Fibroblast of lung (primary cell): ENCODE measurements at regions not wholly inside any gene's neighbourhood (a gene's known extent, or its start where the extent isn't known, plus 50 kb on each side); places are given as distances from the start of the nearest gene placed in this dataset.

Experiments
- DNase-seq, 2 donors: peaks; one replicate each; pipeline versions ENCODE4 v3.0.0 to v3.0.0-alpha.2; 2010; ENCODE audit warnings: low read depth in 2 of 2
- H2AFZ ChIP-seq: 2 replicates; pipeline ENCODE4 v1.5.1; 2012; ENCODE audit warnings: low read length, control low read depth, inconsistent platforms
- H3K27ac ChIP-seq: 2 replicates; pipeline ENCODE4 v1.5.1; 2011; ENCODE audit warnings: low read length, control low read depth; ENCODE audit not compliant: insufficient read depth
- H3K27me3 ChIP-seq: 2 replicates; pipeline ENCODE4 v1.5.1; 2011; ENCODE audit warnings: mild to moderate bottlenecking, low read length; ENCODE audit not compliant: control insufficient read depth, insufficient read depth
- H3K36me3 ChIP-seq: 2 replicates; pipeline ENCODE4 v1.5.1; 2011; ENCODE audit warnings: low read length; ENCODE audit not compliant: control insufficient read depth, insufficient read depth
- H3K4me1 ChIP-seq: 2 replicates; pipeline ENCODE4 v1.5.1; 2011; ENCODE audit warnings: low read length; ENCODE audit not compliant: control insufficient read depth, insufficient read depth; ENCODE audit errors: extremely low read depth
- H3K4me2 ChIP-seq: 2 replicates; pipeline ENCODE4 v1.5.1; 2011; ENCODE audit warnings: low read length, control low read depth; ENCODE audit not compliant: insufficient read depth; ENCODE audit errors: extremely low read depth
- H3K4me3 ChIP-seq, 4 experiments: fragments of 200-600 bp in 1 of 4; sonication (generic) in 1 of 4; replicated peaks in 1 of 4; 2 replicates each; pipeline ENCODE4 v1.5.1; 2011 to 2016; ENCODE audit warnings: low read length in 4 of 4, low read depth in 3 of 4, mild to moderate bottlenecking in 3 of 4, control low read depth in 2 of 4, inconsistent platforms in 1 of 4, mixed read lengths in 1 of 4; ENCODE audit not compliant: insufficient read depth in 1 of 4; ENCODE audit errors: control extremely low read depth in 1 of 4
- H3K79me2 ChIP-seq: 2 replicates; pipeline ENCODE4 v1.5.1; 2012; ENCODE audit warnings: mild to moderate bottlenecking, low read length, inconsistent platforms; ENCODE audit not compliant: control insufficient read depth, insufficient read depth
- H3K9ac ChIP-seq: 2 replicates; pipeline ENCODE4 v1.5.1; 2011; ENCODE audit warnings: mild to moderate bottlenecking, low read length, control low read depth; ENCODE audit not compliant: insufficient read depth
- H3K9me3 ChIP-seq: 2 replicates; pipeline ENCODE4 v1.5.1; 2012; ENCODE audit warnings: low read depth, low read length; ENCODE audit not compliant: control insufficient read depth, insufficient read depth
- H4K20me1 ChIP-seq: 2 replicates; pipeline ENCODE4 v1.5.1; 2011; ENCODE audit warnings: low read length; ENCODE audit not compliant: control insufficient read depth, insufficient read depth; ENCODE audit errors: extremely low read depth
- EZH2 ChIP-seq: IDR thresholded peaks from 2 replicates; pipeline ENCODE4 v1.5.1; 2012; ENCODE audit warnings: low read length, control low read depth, mild to moderate bottlenecking; ENCODE audit errors: missing control alignments
- TF ChIP-seq, protein P1 (sequence below), 2 donors: IDR thresholded peaks in 1 of 2; conservative IDR thresholded peaks in 1 of 2; 1 replicate in 1 of 2; 2 replicates in 1 of 2; pipeline ENCODE4 v1.5.1; 2011 to 2012; ENCODE audit warnings: low read length in 2 of 2, control low read depth in 1 of 2, inconsistent platforms in 1 of 2, low read depth in 1 of 2, mild to moderate bottlenecking in 1 of 2

DNA sequence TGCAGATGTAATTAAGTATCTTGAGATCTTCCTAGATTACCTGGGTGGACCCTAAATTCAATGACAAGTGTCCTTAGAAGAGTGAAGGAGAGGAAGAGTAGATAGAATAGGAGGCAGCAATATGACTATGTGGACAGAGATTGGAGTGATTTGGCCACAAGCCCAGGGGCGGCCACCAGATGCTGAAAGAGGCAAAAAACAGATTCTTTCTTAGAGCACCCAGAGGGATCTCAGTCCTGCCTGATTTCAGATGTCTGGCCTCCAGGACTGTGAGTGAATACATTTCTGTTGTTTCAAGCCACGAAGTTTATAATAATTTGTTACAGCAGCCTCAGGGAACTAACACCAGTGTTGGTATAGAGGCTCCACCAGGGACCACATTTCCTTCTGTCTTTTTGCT is 67.3 kb downstream of the DACT1 start:
- H3K9ac ChIP-seq, result no peak overlapping the region
- DNase-seq, result peak; percentile 12 to 30
- no peaks in the 10 kb centered on the region for H4K20me1 ChIP-seq
- TF ChIP-seq, protein P1, sequence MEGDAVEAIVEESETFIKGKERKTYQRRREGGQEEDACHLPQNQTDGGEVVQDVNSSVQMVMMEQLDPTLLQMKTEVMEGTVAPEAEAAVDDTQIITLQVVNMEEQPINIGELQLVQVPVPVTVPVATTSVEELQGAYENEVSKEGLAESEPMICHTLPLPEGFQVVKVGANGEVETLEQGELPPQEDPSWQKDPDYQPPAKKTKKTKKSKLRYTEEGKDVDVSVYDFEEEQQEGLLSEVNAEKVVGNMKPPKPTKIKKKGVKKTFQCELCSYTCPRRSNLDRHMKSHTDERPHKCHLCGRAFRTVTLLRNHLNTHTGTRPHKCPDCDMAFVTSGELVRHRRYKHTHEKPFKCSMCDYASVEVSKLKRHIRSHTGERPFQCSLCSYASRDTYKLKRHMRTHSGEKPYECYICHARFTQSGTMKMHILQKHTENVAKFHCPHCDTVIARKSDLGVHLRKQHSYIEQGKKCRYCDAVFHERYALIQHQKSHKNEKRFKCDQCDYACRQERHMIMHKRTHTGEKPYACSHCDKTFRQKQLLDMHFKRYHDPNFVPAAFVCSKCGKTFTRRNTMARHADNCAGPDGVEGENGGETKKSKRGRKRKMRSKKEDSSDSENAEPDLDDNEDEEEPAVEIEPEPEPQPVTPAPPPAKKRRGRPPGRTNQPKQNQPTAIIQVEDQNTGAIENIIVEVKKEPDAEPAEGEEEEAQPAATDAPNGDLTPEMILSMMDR (conservative IDR thresholded peaks at IDR 0.05 in 1 of 2, IDR thresholded peaks at IDR 0.05 in 1 of 2; ENCODE audit: low read depth in 1 of 2, low read length in 2 of 2), result no peak
- TF ChIP-seq EZH2, result no peak
- H3K79me2 ChIP-seq, result no peaks in the 10 kb centered on the region
- no peaks in the 10 kb centered on the region for H3K36me3 ChIP-seq
- no peak overlapping the region for H3K4me3 ChIP-seq
- no peak overlapping the region for H2AFZ ChIP-seq
- no peaks in the 10 kb centered on the region for H3K4me1 ChIP-seq
- no peak overlapping the region for H3K4me2 ChIP-seq
- H3K9me3 ChIP-seq, result no peaks in the 10 kb centered on the region
- H3K27me3 ChIP-seq, result no peaks in the 10 kb centered on the region
- H3K27ac ChIP-seq, result no peak overlapping the region

DNA sequence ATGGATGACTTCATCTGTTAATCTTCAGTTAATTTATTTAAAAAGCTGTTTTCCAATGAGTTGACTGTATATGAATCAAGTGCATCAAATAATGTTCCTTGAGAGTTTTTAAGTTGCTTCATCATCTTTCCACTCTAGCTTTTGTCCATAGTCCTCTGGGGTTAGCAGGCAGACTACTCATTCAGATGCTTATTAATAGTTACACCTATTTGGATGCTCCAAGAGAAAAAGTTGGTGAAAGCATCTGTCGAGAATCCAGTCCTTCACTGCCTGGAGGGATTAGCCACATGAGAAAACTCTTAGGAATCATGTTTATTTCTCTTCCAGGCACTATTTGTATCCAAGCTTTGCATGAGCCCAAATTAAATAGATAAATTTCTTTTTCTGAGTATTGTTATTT is 70.2 kb downstream of the DACT1 start:
- no peaks in the 10 kb centered on the region for H4K20me1 ChIP-seq
- no peaks in the 10 kb centered on the region for H3K79me2 ChIP-seq
- H3K36me3 ChIP-seq, result no peaks in the 10 kb centered on the region
- no peaks in the 10 kb centered on the region for H3K27me3 ChIP-seq
- no peaks in the 10 kb centered on the region for H3K9me3 ChIP-seq
- H3K4me3 ChIP-seq, result no peak overlapping the region
- H3K4me2 ChIP-seq, result no peak overlapping the region
- H3K27ac ChIP-seq, result no peak overlapping the region
- DNase-seq, result no peak
- H3K4me1 ChIP-seq, result no peaks in the 10 kb centered on the region
- no peak for TF ChIP-seq EZH2
- TF ChIP-seq, protein P1 (conservative IDR thresholded peaks at IDR 0.05 in 1 of 2, IDR thresholded peaks at IDR 0.05 in 1 of 2; ENCODE audit: low read depth in 1 of 2, low read length in 2 of 2), result no peak
- no peak overlapping the region for H2AFZ ChIP-seq
- no peak overlapping the region for H3K9ac ChIP-seq

DNA sequence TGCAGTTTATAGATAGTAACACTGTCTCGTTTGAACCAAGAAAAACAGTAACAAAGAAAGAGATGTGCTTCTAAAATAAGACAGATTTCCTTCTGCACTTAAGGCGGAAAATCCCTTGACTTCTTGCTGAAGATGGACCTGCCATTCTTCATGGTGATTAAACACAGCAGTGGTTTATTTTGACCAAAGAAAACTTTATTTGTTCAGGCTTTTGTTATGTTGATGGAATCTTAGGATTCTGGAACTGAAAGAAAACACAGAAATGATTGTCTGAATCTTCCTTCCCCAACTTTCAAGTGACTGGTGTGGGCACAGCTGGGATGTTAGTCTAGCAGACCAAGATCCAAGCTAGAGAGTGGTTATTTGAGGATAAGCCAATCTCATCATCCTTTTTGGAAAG is 72.2 kb downstream of the DACT1 start:
- no peaks in the 10 kb centered on the region for H3K9me3 ChIP-seq
- no peak overlapping the region for H3K9ac ChIP-seq
- H2AFZ ChIP-seq, result no peak overlapping the region
- no peaks in the 10 kb centered on the region for H3K27me3 ChIP-seq
- H3K4me3 ChIP-seq, result no peak overlapping the region
- H3K79me2 ChIP-seq, result no peaks in the 10 kb centered on the region
- H4K20me1 ChIP-seq, result no peaks in the 10 kb centered on the region
- H3K4me2 ChIP-seq, result no peak overlapping the region
- no peak overlapping the region for H3K27ac ChIP-seq
- no peak for TF ChIP-seq EZH2
- TF ChIP-seq, protein P1 (conservative IDR thresholded peaks at IDR 0.05 in 1 of 2, IDR thresholded peaks at IDR 0.05 in 1 of 2; ENCODE audit: low read depth in 1 of 2, low read length in 2 of 2), result no peak
- no peaks in the 10 kb centered on the region for H3K36me3 ChIP-seq
- no peaks in the 10 kb centered on the region for H3K4me1 ChIP-seq
- DNase-seq, result no peak
